Kasumi-1 (cell line): ENCODE measurements at regions not wholly inside any gene's neighbourhood (a gene's known extent, or its start where the extent isn't known, plus 50 kb on each side); places are given as distances from the start of the nearest gene placed in this dataset.

Experiments
- DNase-seq, 2 experiments: peaks; one replicate each; lab custom pipeline; 2025; lab: John Stamatoyannopoulos, UW

DNA sequence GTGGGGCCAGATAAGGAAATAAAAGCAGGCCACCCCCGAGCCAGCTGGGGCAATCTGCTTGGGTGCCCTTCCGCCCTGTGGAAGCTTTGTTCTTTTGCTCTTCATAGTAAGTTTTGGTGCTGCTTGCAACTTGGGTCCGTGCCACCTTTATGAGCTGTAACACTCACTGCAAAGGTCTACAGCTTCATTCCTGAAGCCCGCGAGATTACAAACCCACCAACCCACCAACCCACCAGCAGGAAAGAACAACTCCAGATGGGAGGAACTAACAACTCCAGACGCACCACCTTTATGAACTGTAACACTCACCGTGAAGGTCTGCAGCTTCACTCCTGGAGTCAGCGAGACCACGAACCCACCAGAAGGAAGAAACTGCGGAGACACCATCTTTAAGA, 84.2 kb upstream of the ARRDC4 start:
- DNase-seq: no peak

DNA sequence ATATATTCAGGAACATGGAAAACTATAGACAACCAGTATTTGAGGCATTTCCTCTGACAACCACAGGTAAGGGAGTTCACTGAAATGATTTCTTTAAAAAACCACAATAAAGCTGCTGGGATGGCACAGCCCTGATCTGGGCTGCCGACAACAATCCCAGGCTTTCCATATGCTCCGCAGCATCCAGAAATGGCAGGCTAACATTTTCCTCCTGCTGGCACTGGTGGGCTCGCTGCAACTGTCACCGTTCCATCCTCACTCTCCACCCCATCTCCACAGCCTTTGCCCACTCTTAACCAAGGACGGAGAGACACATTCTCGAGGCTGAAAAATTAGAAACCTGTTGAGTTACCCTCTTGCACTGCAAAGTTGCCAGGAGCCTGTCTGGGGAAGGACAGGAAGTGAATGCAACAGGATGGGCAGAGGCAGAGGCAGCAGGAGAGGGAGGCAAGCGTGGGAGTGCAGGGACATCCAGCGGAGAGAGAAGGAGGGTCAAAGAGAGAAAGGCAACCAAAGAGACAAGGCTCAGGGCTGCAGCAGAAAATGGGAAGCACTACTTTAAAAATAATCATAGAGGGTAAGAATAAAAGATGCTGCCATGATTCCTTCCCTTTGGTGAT, 79.0 kb upstream of the ARRDC4 start:
- no peak for DNase-seq

DNA sequence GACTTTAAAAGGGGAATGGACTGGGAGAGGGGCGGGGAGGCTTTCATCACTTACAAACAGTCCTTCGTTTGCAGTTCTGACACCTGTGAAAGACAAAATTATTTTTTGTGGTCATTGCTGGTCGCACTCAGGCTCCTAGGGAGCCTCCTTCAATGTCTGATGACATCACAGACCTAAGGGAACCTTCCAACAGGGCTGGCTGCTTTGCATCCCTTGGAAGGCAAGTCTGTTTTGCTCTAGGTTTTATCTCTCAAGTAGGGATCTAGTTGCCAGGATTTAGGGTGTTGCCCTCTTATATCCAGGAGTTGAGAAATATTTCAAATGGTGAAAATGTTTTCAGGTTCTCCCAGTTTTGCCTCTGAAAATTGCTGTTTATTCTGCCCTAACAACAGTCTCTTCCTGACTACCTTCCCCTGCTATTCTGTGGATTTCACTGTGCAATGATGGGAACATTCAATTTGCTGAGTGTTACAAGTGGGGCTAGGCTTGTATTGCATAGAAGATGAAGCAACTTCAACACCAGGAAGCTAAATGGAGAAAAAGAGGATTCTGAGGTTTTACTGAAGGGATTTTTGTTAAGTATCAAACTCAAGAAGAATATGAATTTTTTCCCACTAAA, 75.9 kb upstream of the ARRDC4 start:
- no peak for DNase-seq

DNA sequence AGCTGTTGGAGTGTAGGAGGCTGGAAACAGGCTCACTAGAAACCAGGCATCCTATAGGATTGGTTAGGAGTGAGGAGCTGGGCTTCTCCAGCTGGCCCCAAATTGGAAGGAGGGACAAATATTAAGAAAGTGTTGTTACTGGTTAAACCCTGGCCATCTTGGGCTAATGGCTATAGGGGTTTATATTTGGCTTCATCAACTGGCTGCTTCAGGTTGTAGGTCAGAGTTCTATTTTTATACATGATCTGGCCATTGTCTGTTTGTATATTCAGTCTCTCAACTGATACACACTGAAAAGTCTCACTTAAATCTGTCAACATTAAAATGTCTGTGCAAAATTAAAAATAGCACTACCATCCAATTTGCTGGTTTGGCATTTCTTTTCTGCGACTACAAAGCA, 70.2 kb upstream of the ARRDC4 start:
- DNase-seq: no peak

DNA sequence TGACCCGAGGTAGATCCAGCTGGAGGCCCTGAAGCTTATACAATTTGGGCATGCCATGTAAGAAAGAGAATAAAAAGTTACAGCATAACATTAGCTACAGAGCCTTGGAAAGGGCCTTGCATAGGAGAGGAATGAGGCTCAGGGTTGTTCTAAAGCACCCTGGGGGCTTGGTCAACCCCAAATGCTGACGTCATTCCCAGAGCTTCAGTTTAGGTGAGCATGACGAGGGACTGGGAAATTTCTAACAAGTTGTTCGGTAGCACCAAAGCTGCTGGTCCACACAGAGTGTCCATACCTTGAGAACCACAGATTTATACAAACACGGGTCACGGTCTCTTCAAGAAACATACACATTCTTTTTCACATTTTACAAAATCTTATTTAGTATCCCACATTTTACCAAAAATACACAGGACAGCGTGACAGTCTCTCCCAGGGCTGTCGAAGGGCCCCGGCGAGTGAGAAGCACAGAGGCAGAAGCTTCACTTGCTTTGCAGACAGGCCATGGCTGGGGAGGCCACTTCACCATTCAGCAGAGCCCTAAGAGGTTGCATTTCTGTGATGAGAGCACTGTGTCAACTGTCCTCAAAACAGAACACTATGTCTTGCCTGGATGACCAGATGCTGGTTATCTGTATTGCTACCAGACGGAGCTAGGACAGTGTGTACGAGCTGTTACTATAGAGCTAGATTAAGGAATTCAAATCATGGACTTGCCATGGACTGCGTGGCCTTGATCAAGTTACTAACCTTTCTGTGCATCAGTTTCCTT, 68.2 kb upstream of the ARRDC4 start:
- DNase-seq: no peak

DNA sequence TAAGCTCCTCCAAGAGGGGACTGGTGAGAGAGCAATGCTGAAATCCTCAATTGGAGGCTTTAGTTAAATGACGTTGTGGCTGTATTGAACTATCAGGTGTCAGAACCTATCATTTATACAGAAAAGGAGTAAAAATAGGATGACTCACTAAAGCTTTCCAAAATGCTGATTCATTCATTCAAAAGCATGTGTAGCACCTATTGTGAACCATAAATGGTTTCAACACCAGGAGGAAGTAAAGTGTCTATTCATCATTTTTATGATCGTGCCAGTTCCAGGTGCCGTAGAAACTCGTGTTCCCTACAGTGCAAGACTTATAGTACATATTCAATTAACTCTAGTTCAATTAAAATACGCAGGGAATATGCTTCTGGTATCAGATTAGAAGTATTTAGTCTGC, 66.5 kb upstream of the ARRDC4 start:
- no peak for DNase-seq

DNA sequence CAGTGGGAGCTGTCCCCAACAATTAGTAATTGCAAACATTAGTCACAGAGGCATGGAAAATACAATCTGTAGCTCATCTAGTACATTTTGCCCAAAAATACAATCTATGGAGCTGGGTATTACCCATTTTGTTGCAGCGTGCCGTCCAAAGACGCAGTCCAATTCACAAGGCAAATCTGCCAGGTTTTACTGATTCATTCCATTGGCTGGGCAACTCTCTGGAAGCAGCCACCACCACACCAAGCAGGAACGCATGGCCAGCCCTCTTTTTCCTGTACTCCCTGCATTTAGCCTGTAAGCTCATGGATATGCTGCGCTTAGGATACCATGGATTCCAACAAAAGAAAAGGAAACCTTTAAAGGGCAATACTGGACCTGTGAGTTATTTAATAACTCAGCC, 60.5 kb upstream of the ARRDC4 start:
- no peak for DNase-seq

DNA sequence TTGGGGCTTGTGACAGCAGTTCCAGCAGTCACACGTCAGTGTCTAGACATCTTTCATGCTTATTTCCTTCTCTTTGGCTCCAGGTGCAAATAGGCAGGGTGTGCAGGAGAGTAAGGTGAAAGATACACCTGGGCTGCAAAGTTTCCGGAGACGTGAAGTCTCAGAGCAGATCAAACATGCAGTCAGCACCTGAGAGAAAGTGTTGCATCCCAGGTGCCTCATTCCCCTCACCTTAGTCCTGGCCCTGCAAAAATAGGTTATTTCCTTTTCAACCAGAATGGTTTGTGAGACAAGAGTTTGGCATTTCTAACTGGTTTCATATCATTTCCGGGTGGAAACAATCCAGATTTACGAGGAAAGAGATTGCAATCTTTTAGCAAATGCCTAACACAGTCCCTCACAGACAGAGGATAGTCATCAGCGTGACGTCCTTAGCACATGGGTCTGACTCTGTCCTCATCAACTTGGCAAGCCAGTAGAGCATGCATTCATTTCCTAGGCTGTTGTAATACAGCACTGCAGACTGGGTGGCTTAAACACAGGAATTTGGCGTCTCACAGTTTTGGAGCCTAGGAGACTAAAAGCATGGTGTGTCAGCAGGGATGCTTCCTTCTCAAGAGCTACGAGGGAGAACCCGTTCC, 58.2 kb upstream of the ARRDC4 start:
- DNase-seq: no peak

DNA sequence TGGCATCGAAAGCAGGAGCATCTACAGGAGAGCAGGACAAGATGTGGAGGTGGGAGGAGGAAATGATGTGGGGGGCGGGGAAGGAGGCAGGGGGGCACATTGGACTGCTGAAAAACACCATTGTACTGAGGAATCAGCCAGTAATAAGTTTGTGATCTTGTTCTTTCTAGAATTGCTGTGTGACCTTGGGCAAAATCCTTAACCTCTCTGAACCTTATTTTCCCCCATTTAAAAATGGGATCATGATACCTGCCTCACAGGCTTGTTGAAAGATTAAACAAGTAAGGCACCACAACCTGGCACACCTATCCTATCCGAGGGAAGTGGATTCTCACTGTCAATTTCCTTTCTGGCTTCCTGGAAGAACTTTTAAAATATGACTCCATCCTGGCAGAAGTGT, 56.9 kb upstream of the ARRDC4 start:
- DNase-seq: no peak

DNA sequence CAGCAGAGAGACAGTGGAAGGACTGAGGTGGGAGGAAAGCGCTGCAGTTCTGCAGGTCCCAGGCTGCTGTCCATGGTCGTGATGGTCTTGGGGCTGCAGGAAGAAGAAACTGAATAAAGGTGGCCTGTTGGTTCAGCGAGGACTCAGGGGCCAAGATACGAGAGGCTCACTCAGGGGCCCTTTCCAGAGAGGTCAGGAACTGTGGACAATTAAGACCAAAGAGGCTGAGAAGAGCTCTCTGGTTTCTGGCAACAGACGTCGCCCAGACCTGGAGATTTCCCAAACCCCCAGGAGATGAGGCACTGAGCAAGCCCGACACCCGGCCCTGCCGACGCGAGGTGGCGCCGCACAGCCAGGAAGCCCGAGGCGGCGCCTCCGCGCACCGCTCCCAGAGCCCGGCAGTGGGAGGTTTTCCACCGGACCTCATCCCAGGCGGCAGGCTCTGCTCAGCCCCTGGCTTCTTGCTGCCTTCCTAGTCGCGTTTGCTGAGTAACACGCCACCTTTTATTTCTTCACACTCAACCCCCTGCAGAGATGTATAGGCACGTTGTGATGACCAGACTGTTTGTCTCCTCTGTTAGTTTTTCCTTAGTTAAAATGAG, 56.4 kb upstream of the ARRDC4 start:
- peak; percentile 46 to 59 for DNase-seq

DNA sequence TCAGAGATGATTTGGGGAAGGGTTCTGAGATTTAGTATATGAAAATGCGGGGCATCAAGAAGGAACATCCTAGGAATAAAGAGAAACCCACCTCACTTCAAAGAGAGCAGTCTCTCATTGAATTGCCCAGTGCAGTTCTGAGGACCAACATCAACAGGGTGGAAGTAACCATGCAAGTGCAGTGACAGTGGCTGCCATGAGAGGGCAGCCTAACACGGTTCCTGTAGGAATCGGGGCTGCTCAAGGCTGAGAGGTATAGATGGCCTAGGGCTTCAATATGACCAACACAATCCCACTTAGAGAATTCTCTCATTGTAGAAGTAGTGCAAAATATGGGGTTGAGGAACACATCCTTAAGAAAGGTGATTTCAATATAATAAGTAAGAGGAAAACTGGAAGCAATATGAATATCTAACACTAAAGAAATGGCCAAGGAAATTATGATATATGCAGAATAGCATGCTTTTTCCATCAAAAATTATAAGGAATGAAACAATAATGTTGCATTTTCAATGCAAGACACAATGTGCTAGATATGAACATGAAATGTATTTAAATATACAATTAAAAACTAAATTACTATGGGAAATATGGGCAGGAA, 51.1 kb upstream of the ARRDC4 start:
- peak; percentile 56 to 64 for DNase-seq
